ENCODE measurements at regions not wholly inside any gene's neighbourhood (a gene's known extent, or its start where the extent isn't known, plus 50 kb on each side); places are given as distances from the start of the nearest gene placed in this dataset.
"Not testable (repeated sequence)": the region's sequence is repeated elsewhere in the genome, so short reads cannot be mapped to it uniquely, and the experiment has no call there.

GRCh38 chr15:98537516-98538060, 110.8 kb upstream of the IGF1R start:
- no peaks in the 10 kb centered on the region for H3K4me1 ChIP-seq (ENCODE audit: control insufficient read depth, insufficient read depth, low read length)
- H3K4me3 ChIP-seq (ENCODE audit: low read length), result no peak overlapping the region
- H3K27ac ChIP-seq (ENCODE audit: low read length), result no peak overlapping the region
- no CpG with 5 or more reads among the region's 8 CpGs for WGBS (ENCODE audit: insufficient coverage, insufficient read length)
- H3K9me3 ChIP-seq (ENCODE audit: control insufficient read depth, insufficient read depth, low read length), result no peaks in the 10 kb centered on the region
- H3K27me3 ChIP-seq (ENCODE audit: control insufficient read depth, insufficient read depth, low read length), result no peaks in the 10 kb centered on the region
- no peaks in the 10 kb centered on the region for H3K36me3 ChIP-seq (ENCODE audit: control insufficient read depth, insufficient read depth, low read length)
- DNase-seq (ENCODE audit: low read depth, low spot score), result no peak

DNA sequence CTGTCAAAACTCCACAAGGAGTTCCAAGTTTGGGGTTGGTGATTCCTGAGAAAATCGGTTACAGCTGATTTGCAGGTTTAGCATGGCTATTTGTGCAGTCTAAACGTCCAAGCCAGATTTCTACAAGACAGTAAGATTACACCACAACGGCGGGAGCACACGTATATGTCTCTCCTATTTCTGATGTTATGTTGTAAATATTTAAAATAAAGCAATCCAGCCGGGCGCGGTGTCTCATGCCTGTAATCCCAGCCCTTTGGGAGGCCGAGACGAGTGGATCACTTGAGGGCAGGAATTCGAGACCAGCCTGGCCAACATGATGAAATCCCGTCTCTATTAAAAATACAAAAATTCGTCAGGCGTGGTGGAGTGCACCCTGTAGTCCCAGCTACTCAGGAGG, 106.8 kb upstream of the IGF1R start:
- Histone ChIP-seq H3K4me1 (ENCODE audit: control insufficient read depth, insufficient read depth, low read length) (no peaks in the 10 kb centered on the region), H3K27me3 (ENCODE audit: control insufficient read depth, insufficient read depth, low read length) (no peaks in the 10 kb centered on the region), H3K4me3 (ENCODE audit: low read length) (no peak overlapping the region), H3K27ac (ENCODE audit: low read length) (no peak overlapping the region), H3K36me3 (ENCODE audit: control insufficient read depth, insufficient read depth, low read length) (no peaks in the 10 kb centered on the region), H3K9me3 (ENCODE audit: control insufficient read depth, insufficient read depth, low read length) (no peaks in the 10 kb centered on the region)
- no peak for DNase-seq (ENCODE audit: low read depth, low spot score)
- WGBS (ENCODE audit: insufficient coverage, insufficient read length), result no CpG with 5 or more reads among the region's 14 CpGs

DNA sequence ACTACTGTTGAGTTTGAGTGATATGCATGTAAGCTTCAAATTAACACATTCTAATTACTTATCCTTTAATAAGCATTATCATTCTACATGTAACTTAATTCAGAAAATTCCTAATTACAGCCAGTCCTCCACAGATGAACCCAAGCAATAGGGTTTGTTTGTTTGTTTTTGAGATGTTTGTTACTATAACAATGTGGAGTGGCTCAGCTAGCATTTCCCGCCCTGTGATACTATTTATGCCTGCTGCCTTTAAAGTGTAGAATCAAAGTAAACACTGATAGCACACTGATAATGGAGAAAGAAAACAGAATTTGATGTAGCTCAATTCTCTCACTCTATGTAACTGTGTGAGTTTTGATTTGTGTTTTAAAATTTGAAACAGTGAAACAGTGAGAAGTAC, 105.1 kb upstream of the IGF1R start:
- Histone ChIP-seq H3K27me3 (ENCODE audit: control insufficient read depth, insufficient read depth, low read length) (no peaks in the 10 kb centered on the region), H3K36me3 (ENCODE audit: control insufficient read depth, insufficient read depth, low read length) (no peaks in the 10 kb centered on the region), H3K4me3 (ENCODE audit: low read length) (no peak overlapping the region), H3K4me1 (ENCODE audit: control insufficient read depth, insufficient read depth, low read length) (no peaks in the 10 kb centered on the region), H3K27ac (ENCODE audit: low read length) (no peak overlapping the region), H3K9me3 (ENCODE audit: control insufficient read depth, insufficient read depth, low read length) (no peaks in the 10 kb centered on the region)
- no CpG with 5 or more reads among the region's 1 CpG for WGBS (ENCODE audit: insufficient coverage, insufficient read length)
- DNase-seq (ENCODE audit: low read depth, low spot score), result no peak

GRCh38 chr15:98546329-98546728, 102.0 kb upstream of the IGF1R start:
- no CpG with 5 or more reads among the region's 9 CpGs for WGBS (ENCODE audit: insufficient coverage, insufficient read length)
- Histone ChIP-seq H3K36me3 (ENCODE audit: control insufficient read depth, insufficient read depth, low read length) (no peaks in the 10 kb centered on the region), H3K27me3 (ENCODE audit: control insufficient read depth, insufficient read depth, low read length) (no peaks in the 10 kb centered on the region), H3K27ac (ENCODE audit: low read length) (no peak overlapping the region), H3K4me3 (ENCODE audit: low read length) (no peak overlapping the region), H3K9me3 (ENCODE audit: control insufficient read depth, insufficient read depth, low read length) (no peaks in the 10 kb centered on the region), H3K4me1 (ENCODE audit: control insufficient read depth, insufficient read depth, low read length) (no peaks in the 10 kb centered on the region; the same call in 1 of the 2 replicates)
- DNase-seq (ENCODE audit: low read depth, low spot score), result no peak

GRCh38 chr15:98547275-98547674, 101.1 kb upstream of the IGF1R start:
- Histone ChIP-seq H3K9me3 (ENCODE audit: control insufficient read depth, insufficient read depth, low read length) (no peaks in the 10 kb centered on the region), H3K4me3 (ENCODE audit: low read length) (peak overlapping the region; percentile 46; the same call in 1 of the 2 replicates), H3K27ac (ENCODE audit: low read length) (no peak overlapping the region), H3K27me3 (ENCODE audit: control insufficient read depth, insufficient read depth, low read length) (no peaks in the 10 kb centered on the region), H3K4me1 (ENCODE audit: control insufficient read depth, insufficient read depth, low read length) (peaks cover under 1% of the 10 kb centered on the region), H3K36me3 (ENCODE audit: control insufficient read depth, insufficient read depth, low read length) (no peaks in the 10 kb centered on the region)
- DNase-seq (ENCODE audit: low read depth, low spot score), result no peak
- WGBS (ENCODE audit: insufficient coverage, insufficient read length), result no CpG with 5 or more reads among the region's 5 CpGs

- H3K27ac ChIP-seq (ENCODE audit: low read length), result no peak overlapping the region
- no CpG with 5 or more reads among the region's 19 CpGs for WGBS (ENCODE audit: insufficient coverage, insufficient read length)
- no peaks in the 10 kb centered on the region for H3K36me3 ChIP-seq (ENCODE audit: control insufficient read depth, insufficient read depth, low read length)
- H3K27me3 ChIP-seq (ENCODE audit: control insufficient read depth, insufficient read depth, low read length), result no peaks in the 10 kb centered on the region
- H3K9me3 ChIP-seq (ENCODE audit: control insufficient read depth, insufficient read depth, low read length), result no peaks in the 10 kb centered on the region
- H3K4me1 ChIP-seq (ENCODE audit: control insufficient read depth, insufficient read depth, low read length), result peaks cover 2% of the 10 kb centered on the region
- DNase-seq (ENCODE audit: low read depth, low spot score), result no peak
- peak overlapping the region; percentile 46; the same call in 1 of the 2 replicates for H3K4me3 ChIP-seq (ENCODE audit: low read length)
These were observed 100.6 kb upstream of the IGF1R start for GRCh38 chr15:98547741-98548138.

DNA sequence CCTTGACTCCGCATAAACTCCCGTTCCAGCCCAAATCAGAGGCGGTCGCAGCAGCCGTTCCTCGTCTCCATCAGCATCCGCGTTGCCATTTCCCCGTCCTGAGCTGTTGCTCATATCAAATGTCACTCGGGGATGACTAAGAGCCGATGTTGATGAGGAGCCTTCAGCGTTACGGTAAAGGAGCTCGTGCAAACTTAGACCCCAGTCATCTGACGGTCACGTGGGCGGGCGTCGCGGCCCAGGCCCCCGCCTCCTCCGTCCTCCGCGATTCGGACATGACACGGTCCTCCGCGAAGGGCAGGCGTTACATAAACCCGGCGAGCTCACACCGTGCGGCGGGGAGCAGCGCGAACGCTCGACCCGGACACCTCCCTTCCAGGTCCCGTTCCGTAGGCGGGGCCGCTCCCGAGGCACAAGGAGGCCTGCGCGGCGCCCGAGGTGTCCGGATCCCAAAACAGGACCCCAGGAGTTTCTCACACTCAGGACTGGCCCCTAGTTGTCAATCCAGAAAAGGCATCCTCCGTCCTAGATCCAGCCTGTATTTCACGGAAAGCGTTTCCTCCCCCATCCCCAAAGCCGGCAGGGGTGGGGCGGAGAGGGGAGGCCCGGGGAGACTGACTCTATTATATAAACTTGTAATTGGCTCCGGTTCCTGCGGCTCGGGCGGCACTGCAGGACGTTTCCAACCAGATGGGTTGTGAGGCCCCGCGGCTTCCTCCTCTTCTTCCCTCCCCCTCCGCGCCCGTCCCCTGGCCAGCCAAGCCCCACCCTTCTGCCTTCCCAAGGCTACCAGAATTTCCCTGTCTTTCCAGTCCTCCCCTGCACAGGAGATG, 100.0 kb upstream of the IGF1R start:
- WGBS (ENCODE audit: insufficient coverage, insufficient read length), result no CpG with 5 or more reads among the region's 65 CpGs
- no peaks in the 10 kb centered on the region for H3K36me3 ChIP-seq (ENCODE audit: control insufficient read depth, insufficient read depth, low read length)
- no peaks in the 10 kb centered on the region for H3K27me3 ChIP-seq (ENCODE audit: control insufficient read depth, insufficient read depth, low read length)
- peaks cover 2% of the 10 kb centered on the region for H3K4me1 ChIP-seq (ENCODE audit: control insufficient read depth, insufficient read depth, low read length)
- H3K4me3 ChIP-seq (ENCODE audit: low read length), result peak overlapping the region; percentile 46; the same call in 1 of the 2 replicates
- H3K9me3 ChIP-seq (ENCODE audit: control insufficient read depth, insufficient read depth, low read length), result no peaks in the 10 kb centered on the region
- no peak overlapping the region for H3K27ac ChIP-seq (ENCODE audit: low read length)
- DNase-seq (ENCODE audit: low read depth, low spot score), result peak; percentile 55

- Histone ChIP-seq H3K27me3 (ENCODE audit: control insufficient read depth, insufficient read depth, low read length) (no peaks in the 10 kb centered on the region), H3K4me1 (ENCODE audit: control insufficient read depth, insufficient read depth, low read length) (peaks cover 2% of the 10 kb centered on the region), H3K36me3 (ENCODE audit: control insufficient read depth, insufficient read depth, low read length) (no peaks in the 10 kb centered on the region), H3K9me3 (ENCODE audit: control insufficient read depth, insufficient read depth, low read length) (no peaks in the 10 kb centered on the region), H3K4me3 (ENCODE audit: low read length) (peak overlapping the region; percentile 46; the same call in 1 of the 2 replicates), H3K27ac (ENCODE audit: low read length) (no peak overlapping the region)
- WGBS (ENCODE audit: insufficient coverage, insufficient read length), result no CpG with 5 or more reads among the region's 11 CpGs
- DNase-seq (ENCODE audit: low read depth, low spot score), result no peak
These were observed 99.3 kb upstream of the IGF1R start for GRCh38 chr15:98549003-98549402.

DNA sequence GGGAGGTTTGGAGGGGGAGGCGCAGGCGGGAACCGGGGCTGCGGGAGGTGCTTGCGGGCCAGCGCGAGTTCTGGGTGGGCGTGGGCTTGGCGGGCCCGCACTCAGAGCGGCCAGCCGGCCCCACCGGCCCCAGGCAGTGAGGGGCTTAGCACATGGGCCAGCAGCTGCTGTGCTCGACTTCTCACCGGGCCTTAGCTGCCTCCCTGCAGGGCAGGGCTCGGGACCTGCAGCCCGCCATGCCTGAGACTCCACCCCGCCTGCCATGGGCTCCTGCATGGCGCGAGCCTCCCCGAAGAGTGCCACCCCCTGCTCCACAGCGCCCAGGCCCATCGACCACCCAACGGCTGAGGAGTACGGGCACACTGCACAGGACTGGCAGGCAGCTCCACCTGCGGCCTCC, 98.6 kb upstream of the IGF1R start:
- Histone ChIP-seq H3K27me3 (ENCODE audit: control insufficient read depth, insufficient read depth, low read length) (no peaks in the 10 kb centered on the region), H3K36me3 (ENCODE audit: control insufficient read depth, insufficient read depth, low read length) (no peaks in the 10 kb centered on the region), H3K4me3 (ENCODE audit: low read length) (no peak overlapping the region), H3K27ac (ENCODE audit: low read length) (no peak overlapping the region), H3K4me1 (ENCODE audit: control insufficient read depth, insufficient read depth, low read length) (peaks cover 2% of the 10 kb centered on the region), H3K9me3 (ENCODE audit: control insufficient read depth, insufficient read depth, low read length) (no peaks in the 10 kb centered on the region)
- WGBS (ENCODE audit: insufficient coverage, insufficient read length), result no CpG with 5 or more reads among the region's 26 CpGs
- DNase-seq (ENCODE audit: low read depth, low spot score), result no peak

- H3K36me3 ChIP-seq (ENCODE audit: control insufficient read depth, insufficient read depth, low read length); H3K4me1 ChIP-seq (ENCODE audit: control insufficient read depth, insufficient read depth, low read length); H3K9me3 ChIP-seq (ENCODE audit: control insufficient read depth, insufficient read depth, low read length); DNase-seq (ENCODE audit: low read depth, low spot score); H3K4me3 ChIP-seq (ENCODE audit: low read length); H3K27ac ChIP-seq (ENCODE audit: low read length); H3K27me3 ChIP-seq (ENCODE audit: control insufficient read depth, insufficient read depth, low read length): not testable (repeated sequence)
- WGBS (ENCODE audit: insufficient coverage, insufficient read length), result no CpG with 5 or more reads among the region's 7 CpGs
These were observed 98.0 kb upstream of the IGF1R start for GRCh38 chr15:98550363-98550762.
